ENCODE measurements at regions not wholly inside any gene's neighbourhood (a gene's known extent, or its start where the extent isn't known, plus 50 kb on each side); places are given as distances from the start of the nearest gene placed in this dataset.
A peak's percentile ranks its signal among the peaks of the same experiment; 100 is the strongest.

DNA sequence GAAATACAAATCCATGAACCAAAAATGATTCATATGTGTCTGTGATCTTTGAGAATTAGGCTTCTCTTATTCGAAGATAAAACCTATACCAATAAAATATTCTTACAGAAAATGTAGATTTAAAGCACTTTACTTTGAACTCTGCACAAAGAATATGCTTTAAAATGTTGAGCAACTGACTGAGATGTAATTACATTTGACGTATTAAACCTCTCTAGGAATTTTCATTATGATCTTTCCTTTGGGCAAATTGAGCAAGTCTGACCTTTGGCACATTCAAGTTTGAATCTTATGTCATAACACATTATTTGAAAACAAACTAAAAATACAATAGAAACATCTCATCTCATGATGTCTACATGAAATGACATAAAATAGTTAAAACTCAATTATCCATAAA lies 69.2 kb upstream of the AHR start:
- peak; percentile 28 for DNase-seq (ENCODE audit: extremely low read depth, low read depth)
- TF ChIP-seq, protein P1, sequence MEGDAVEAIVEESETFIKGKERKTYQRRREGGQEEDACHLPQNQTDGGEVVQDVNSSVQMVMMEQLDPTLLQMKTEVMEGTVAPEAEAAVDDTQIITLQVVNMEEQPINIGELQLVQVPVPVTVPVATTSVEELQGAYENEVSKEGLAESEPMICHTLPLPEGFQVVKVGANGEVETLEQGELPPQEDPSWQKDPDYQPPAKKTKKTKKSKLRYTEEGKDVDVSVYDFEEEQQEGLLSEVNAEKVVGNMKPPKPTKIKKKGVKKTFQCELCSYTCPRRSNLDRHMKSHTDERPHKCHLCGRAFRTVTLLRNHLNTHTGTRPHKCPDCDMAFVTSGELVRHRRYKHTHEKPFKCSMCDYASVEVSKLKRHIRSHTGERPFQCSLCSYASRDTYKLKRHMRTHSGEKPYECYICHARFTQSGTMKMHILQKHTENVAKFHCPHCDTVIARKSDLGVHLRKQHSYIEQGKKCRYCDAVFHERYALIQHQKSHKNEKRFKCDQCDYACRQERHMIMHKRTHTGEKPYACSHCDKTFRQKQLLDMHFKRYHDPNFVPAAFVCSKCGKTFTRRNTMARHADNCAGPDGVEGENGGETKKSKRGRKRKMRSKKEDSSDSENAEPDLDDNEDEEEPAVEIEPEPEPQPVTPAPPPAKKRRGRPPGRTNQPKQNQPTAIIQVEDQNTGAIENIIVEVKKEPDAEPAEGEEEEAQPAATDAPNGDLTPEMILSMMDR (IDR thresholded peaks at IDR 0.05; ENCODE audit: low read depth, low read length): no peak

DNA sequence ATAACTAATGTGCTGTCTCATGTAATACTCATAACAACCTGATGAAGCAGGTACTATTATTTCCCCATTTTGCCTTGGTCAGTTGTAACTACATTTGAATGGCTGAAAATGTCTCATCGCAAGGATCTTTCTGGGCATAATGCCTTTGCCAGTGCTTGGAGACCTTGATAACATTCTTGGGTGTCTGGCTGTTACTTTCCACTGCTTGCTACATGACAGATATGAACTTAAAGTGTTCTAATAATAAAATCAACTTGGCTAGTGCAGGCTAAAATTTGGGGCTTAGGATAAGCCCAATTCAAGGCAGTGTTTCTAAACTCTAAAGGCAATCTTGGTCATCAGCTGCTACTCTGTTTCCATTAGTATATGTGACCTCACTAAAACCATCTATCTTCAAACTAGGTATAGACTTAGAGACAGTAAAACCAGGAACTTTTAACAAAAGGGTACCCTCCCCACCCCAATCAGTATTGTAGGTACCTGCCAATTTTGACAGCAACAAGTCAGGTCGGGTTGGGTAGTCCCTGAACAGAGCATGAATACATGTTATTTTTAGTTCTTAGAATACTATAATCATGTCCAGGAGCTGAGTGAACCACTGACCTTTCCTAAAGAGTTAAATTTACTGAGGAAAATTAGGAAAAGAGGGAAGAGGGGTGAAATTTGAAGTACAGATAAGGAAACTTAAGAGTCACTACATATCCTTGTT lies 68.2 kb upstream of the AHR start:
- no peak for DNase-seq (ENCODE audit: extremely low read depth, low read depth)
- TF ChIP-seq, protein P1 (IDR thresholded peaks at IDR 0.05; ENCODE audit: low read depth, low read length): no peak

DNA sequence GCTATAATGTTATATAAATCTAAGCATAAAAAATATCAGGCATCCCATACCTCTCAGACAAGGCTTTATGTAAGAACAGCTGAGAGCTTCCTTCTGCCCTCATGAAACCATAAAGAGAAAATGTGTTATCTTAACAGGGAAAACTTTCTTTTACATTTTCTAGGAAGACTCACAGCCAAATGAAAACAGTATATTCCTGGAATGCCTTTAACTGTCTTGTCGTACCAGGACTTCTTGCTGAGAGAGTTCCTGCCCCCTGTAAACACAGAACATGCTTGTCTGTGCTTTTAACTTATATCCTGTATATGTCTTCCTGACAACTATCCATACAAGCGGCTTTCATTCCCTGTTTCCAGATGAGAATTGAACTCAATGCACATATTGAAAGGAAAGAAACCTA lies 64.8 kb upstream of the AHR start:
- no peak for DNase-seq (ENCODE audit: extremely low read depth, low read depth)
- TF ChIP-seq, protein P1 (IDR thresholded peaks at IDR 0.05; ENCODE audit: low read depth, low read length): no peak

DNA sequence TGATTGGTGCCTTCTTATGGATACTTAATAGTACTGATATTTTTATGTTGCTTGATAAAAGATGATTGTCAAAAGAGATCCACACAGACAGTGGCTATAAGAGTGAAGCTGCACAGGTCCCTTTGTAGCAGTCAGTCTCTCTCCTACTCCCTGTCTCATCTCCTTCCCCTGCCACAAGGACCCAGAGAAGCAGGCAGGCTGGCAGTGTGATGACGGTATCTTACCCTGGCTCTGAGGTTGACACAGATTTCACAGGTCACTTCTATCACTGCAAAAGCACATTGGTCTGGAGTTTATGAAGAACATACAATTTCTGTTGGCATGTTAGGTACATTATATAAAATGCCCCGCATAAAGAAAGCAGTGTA lies 64.4 kb upstream of the AHR start:
- TF ChIP-seq, protein P1 (IDR thresholded peaks at IDR 0.05; ENCODE audit: low read depth, low read length): no peak
- no peak for DNase-seq (ENCODE audit: extremely low read depth, low read depth)

DNA sequence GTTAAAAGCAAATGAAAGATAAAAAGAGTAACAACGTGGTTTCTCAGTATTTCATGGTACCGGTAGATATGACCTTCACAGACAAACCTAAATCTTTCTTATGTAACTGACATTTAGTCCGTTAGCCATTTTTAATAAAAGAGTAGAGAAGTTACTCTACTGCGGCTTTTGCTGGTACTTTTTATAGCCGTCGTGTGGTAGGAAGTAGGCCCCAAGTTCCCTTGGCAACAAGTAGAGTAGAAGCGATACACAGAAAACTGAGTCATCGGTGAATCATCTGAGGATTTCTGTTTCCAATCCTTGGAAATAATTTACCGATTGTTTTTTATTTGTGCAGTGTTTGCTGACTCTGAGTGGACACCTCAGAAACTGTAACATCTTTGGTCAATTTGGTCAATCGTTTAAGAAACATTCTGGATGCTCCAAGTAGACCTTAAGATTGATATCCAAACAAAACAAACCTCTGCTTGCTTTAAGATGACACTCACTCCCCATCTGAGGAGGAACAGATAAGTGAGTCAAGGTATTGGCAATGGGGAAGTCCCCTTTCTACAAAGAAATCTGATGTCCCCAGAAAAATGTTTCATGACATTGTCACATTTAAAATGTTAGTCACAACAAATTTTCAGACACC lies 63.9 kb upstream of the AHR start:
- TF ChIP-seq, protein P1 (IDR thresholded peaks at IDR 0.05; ENCODE audit: low read depth, low read length): peak; percentile 14
- peak; percentile 84 for DNase-seq (ENCODE audit: extremely low read depth, low read depth)

DNA sequence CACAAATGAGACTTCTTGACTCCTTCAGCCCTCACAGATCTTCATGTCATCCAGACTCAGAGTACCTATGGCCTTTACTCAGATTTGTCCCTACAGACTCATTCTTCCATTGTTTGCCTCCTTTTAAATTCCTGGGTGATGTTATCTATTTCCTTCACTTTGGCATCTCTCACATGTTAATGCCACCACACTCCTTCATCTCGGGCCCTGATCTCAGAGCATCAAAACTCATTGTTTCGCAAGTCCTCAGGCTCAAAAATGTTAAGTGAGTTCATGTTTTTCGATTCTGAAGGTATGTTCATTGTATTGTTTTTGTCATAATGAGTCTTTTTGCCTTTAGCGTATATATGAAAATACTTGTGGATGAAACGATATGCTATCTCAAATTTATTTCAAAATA lies 62.3 kb upstream of the AHR start:
- TF ChIP-seq, protein P1 (IDR thresholded peaks at IDR 0.05; ENCODE audit: low read depth, low read length): no peak
- no peak for DNase-seq (ENCODE audit: extremely low read depth, low read depth)

DNA sequence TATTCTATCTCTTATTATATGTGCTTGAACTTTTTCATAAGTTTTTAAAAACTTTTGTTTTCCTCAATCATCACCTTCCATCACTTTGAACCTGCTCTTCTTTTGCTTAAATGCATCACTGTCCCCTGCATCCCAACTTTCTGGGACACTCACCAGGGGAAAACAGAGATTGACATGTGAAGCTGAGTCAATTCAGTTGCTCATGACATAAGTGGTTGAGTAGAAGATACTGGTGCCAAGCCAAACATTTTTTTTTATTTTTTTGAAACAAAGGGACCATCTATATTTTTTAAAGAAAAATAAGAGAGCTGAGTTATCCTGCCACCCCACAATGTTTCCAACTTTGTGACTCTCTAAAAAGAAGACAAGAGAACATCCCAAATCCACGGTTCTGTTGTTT lies 61.8 kb upstream of the AHR start:
- TF ChIP-seq, protein P1 (IDR thresholded peaks at IDR 0.05; ENCODE audit: low read depth, low read length): no peak
- DNase-seq (ENCODE audit: extremely low read depth, low read depth): no peak

All from AG09319 (cell line).